Loucy (cell line): ENCODE measurements at regions not wholly inside any gene's neighbourhood (a gene's known extent, or its start where the extent isn't known, plus 50 kb on each side); places are given as distances from the start of the nearest gene placed in this dataset.

Experiments
- CTCF ChIP-seq: fragments of 200-600 bp; sonication (generic); conservative IDR thresholded peaks from 2 replicates; pipeline ENCODE4 v1.5.1; 2014; ENCODE audit warnings: mild to moderate bottlenecking, antibody characterized with exemption, low read length
- EZH2phosphoT487 ChIP-seq: fragments of 200-600 bp; IDR thresholded peaks from 2 replicates; pipeline ENCODE4 v1.6.1; 2018; ENCODE audit warnings: antibody characterized with exemption, mild to moderate bottlenecking, moderate library complexity, borderline replicate concordance

- TF ChIP-seq CTCF, result no peak
- TF ChIP-seq EZH2phosphoT487, result no peak
Observed at GRCh38 chr6:139778106-139778505, 403.7 kb upstream of the CITED2 start.
